ENCODE measurements at regions not wholly inside any gene's neighbourhood (a gene's known extent, or its start where the extent isn't known, plus 50 kb on each side); places are given as distances from the start of the nearest gene placed in this dataset.
"Not testable (repeated sequence)": the region's sequence is repeated elsewhere in the genome, so short reads cannot be mapped to it uniquely, and the experiment has no call there.

GRCh38 chr4:23961395-23961794 is 71.5 kb upstream of the PPARGC1A start:
- not testable (repeated sequence) for H3K9me3 Mint-ChIP-seq, H3K27me3 Mint-ChIP-seq, DNase-seq, H3K27ac Mint-ChIP-seq, H3K4me3 Mint-ChIP-seq, H3K36me3 Mint-ChIP-seq, H3K4me1 Mint-ChIP-seq

DNA sequence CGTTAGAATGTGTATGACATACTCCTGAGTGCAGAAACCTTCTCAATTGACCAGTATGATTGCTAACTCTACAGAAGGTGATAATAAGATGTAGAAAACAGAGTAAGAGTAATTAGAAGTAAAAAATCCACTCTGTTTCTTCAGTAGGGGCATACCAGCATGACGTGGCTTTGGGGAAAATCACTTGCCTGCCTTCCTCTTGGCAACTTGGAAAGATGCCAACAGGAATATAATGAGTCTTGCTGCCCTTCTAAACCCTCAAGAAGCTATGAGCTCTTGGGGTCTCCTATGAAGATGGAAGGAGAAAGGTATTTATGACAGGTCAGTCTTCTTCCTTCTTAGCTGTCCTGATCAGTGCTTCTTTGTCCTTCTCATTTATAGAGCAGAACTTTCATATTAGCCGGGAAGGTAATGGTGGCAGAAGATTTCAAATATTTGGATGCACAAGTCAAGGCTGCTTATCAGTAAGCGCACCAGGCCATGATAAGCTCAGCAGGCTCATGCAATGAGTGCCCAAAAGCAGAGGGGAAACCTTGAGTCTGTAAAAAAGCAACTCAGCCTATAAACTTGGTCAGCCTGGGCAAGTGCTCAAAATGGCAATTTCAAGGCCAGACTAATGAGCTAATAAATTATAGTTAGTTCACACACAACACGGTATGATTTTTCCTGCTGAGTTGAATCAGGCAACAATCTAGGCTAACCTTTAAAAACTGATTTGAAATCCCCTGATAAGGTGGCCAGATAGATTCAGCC is 69.7 kb upstream of the PPARGC1A start:
- H3K36me3 Mint-ChIP-seq: no peaks in the 10 kb centered on the region
- H3K27ac Mint-ChIP-seq: no peak overlapping the region
- no peak for DNase-seq
- no peaks in the 10 kb centered on the region for H3K4me1 Mint-ChIP-seq
- H3K4me3 Mint-ChIP-seq: no peak overlapping the region
- H3K9me3 Mint-ChIP-seq: peaks cover 4% of the 10 kb centered on the region
- H3K27me3 Mint-ChIP-seq: no peaks in the 10 kb centered on the region

DNA sequence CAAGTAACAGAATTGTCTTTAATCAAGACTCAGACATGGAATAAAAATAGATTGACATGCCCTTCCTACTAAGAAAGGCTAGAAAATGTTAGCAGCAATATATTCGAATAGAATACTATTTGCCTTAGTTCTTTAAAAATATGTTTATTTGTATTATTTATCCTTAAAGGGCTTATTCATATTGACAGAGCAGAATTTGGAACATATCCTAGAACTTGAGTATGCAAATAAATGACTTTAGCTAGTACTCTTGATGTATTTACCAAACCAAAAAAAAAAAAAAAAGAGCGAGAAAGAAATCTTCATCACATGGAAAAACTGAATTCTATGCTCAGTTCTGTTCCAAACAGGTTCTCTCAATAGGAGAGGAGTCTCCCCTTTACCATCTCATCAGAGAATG is 68.9 kb upstream of the PPARGC1A start:
- no peaks in the 10 kb centered on the region for H3K4me1 Mint-ChIP-seq
- no peak overlapping the region for H3K27ac Mint-ChIP-seq
- H3K4me3 Mint-ChIP-seq: no peak overlapping the region
- H3K27me3 Mint-ChIP-seq: no peaks in the 10 kb centered on the region
- H3K36me3 Mint-ChIP-seq: no peaks in the 10 kb centered on the region
- peaks cover 4% of the 10 kb centered on the region for H3K9me3 Mint-ChIP-seq
- DNase-seq: no peak

DNA sequence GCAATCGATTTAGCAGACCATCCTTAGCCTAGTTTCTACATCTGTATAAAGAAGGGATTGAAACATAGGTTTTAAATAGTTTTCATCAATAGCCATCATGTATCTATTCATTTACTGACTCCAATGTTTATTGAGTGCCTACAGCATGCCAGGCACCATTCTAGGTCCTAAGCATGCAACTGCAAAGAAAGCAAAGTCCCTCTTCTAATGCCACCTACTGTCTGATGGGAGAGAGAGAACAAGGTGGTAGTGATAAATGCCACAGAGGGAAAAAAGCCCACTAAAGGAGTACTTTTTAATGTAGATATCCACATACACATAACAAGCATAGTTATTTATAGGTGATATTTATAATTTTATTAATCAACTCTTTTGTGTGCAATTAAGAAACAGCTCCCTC is 67.6 kb upstream of the PPARGC1A start:
- Mint-ChIP-seq H3K27ac (no peak overlapping the region), H3K4me3 (no peak overlapping the region), H3K27me3 (no peaks in the 10 kb centered on the region), H3K9me3 (peaks cover 2% of the 10 kb centered on the region), H3K4me1 (no peaks in the 10 kb centered on the region), H3K36me3 (no peaks in the 10 kb centered on the region)
- no peak for DNase-seq

GRCh38 chr4:23956601-23957364 is 66.9 kb upstream of the PPARGC1A start:
- H3K9me3 Mint-ChIP-seq: peaks cover 2% of the 10 kb centered on the region
- no peak overlapping the region for H3K27ac Mint-ChIP-seq
- H3K4me3 Mint-ChIP-seq: no peak overlapping the region
- no peaks in the 10 kb centered on the region for H3K27me3 Mint-ChIP-seq
- H3K4me1 Mint-ChIP-seq: no peaks in the 10 kb centered on the region
- DNase-seq: no peak
- H3K36me3 Mint-ChIP-seq: no peaks in the 10 kb centered on the region

DNA sequence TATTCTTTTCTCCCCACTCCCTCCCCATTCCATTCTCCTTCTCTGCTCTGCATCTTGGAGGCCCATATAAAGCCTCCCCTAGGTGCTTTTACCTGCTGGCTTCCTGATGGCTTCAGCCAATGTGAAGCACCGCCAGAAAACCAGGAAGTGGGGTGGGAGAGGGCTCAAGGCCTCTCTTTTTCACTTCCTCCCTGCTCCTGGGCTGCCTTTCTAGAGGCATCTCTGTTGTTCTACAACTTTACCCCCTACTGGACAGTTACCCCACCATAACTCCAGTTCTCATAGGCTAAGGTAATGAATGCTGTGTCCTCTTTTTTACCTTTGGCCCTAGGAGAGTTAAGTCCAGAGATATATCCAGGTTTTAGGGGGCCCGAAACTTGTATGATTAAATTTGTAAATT is 62.4 kb upstream of the PPARGC1A start:
- Mint-ChIP-seq H3K27ac (no peak overlapping the region), H3K4me3 (no peak overlapping the region), H3K4me1 (no peaks in the 10 kb centered on the region), H3K36me3 (no peaks in the 10 kb centered on the region), H3K9me3 (peaks cover 2% of the 10 kb centered on the region), H3K27me3 (no peaks in the 10 kb centered on the region)
- DNase-seq: no peak

DNA sequence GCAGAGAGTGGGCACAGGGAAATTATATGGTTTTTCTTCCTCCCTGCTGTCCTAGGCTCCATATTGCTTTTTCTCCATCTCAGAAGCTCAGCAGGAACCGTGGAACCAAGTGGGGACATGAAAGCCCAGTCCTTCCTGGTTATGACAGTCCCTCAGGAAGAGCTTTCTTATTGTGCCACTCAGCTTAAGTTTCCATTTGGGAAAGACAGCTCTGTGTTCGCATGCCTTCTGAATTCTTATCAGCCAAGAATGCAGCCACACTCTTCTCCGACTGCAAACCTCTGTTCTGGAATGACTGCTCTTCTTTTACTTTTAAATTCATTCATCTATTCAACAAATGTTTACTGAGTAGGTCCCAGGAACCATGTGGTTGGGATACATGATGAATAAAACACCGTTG is 58.0 kb upstream of the PPARGC1A start:
- no peaks in the 10 kb centered on the region for H3K9me3 Mint-ChIP-seq
- DNase-seq: no peak
- H3K4me3 Mint-ChIP-seq: no peak overlapping the region
- no peak overlapping the region for H3K27ac Mint-ChIP-seq
- no peaks in the 10 kb centered on the region for H3K27me3 Mint-ChIP-seq
- no peaks in the 10 kb centered on the region for H3K36me3 Mint-ChIP-seq
- H3K4me1 Mint-ChIP-seq: no peaks in the 10 kb centered on the region

DNA sequence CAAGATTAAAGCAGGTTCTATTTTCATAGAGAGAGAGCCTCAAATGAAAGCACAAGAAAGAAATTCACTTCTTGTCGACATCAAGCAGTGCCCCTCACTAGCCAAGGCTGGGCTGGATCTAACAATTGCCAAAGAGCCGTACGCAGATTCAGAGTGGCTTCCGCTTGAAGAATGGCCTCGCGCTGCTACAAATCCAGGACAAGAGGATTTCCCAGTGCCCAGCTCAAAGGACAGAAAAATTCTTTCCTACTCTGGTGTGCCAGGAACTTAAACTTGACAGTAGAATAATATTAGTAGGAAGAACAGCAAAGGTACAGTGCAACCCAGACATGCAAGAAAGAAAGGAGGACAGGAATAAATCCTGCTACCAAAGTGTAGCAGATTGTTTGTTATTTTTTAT is 56.5 kb upstream of the PPARGC1A start:
- Mint-ChIP-seq H3K27me3 (no peaks in the 10 kb centered on the region), H3K4me3 (no peak overlapping the region), H3K36me3 (no peaks in the 10 kb centered on the region), H3K4me1 (no peaks in the 10 kb centered on the region), H3K27ac (no peak overlapping the region), H3K9me3 (no peaks in the 10 kb centered on the region)
- DNase-seq: no peak

DNA sequence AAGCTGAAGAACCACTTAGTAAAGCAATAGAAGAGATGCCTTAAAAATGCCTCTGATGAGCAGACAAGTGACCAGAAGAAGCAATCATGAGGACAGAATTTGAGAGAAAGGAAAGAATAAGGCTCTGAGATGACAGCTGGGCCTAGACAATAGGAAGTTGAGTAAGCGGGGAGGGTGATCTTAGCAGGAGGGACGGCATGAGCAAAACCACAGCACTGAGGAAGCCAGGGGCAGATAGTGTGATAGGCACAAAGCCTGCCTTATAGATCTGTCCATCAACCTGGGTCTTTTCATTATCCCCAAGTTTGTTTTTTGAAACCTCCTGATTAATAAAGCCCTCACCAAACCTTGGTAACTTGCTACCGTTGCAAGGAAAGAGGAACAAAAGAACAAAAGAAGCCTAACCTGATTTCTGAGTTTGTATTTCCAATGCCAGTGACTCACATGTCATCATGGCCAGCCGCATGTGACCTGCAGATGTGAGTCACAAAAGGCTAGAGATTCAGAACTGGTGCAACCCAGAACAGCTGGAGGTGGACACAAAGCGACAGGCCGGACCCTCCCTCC is 55.7 kb upstream of the PPARGC1A start:
- Mint-ChIP-seq H3K27me3 (no peaks in the 10 kb centered on the region), H3K9me3 (no peaks in the 10 kb centered on the region), H3K4me1 (no peaks in the 10 kb centered on the region), H3K27ac (no peak overlapping the region), H3K4me3 (no peak overlapping the region), H3K36me3 (no peaks in the 10 kb centered on the region)
- DNase-seq: no peak

DNA sequence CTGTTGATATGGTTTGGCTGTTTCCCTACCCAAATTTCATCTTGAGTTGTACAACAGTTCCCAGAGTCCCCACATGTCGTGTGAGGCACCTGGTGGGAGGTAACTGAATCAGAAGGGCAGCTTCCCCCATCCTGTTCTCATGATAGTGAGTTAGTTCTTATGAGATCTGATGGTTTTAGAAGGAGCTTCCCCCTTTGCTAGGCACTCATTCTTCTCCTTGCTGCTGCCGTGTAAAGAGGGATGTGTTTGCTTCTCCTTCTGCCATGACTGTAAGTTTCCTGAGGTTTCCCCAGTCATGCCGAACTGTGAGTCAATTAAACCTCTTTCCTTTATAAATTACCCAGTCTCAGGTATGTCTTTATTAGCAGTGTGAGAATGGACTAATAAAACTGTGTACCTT is 54.7 kb upstream of the PPARGC1A start:
- H3K27ac Mint-ChIP-seq, H3K9me3 Mint-ChIP-seq, H3K27me3 Mint-ChIP-seq, H3K36me3 Mint-ChIP-seq, H3K4me1 Mint-ChIP-seq, DNase-seq, H3K4me3 Mint-ChIP-seq: not testable (repeated sequence)

DNA sequence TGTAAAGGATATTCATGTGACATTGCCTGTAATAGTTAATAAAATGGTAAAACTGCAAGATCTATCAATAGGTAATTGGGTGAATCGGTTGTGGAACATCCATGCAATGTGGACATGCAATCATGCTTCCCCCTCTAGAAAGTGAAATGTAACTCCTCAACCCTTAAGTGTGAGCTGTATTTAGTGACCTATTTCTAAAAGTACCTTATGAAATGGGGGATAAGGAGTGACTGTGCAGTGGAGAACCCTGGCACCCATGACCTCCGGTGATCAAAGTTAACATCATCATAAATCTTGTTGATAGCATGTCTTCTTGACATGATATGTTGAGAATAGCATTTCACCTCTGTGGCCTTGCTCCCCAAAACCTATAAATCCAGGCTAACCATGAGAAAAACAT is 53.6 kb upstream of the PPARGC1A start:
- Mint-ChIP-seq H3K27me3 (no peaks in the 10 kb centered on the region), H3K4me1 (no peaks in the 10 kb centered on the region), H3K36me3 (no peaks in the 10 kb centered on the region), H3K27ac (no peak overlapping the region), H3K4me3 (no peak overlapping the region), H3K9me3 (no peaks in the 10 kb centered on the region)
- DNase-seq: no peak

GRCh38 chr4:23942471-23942870 is 52.6 kb upstream of the PPARGC1A start:
- no peaks in the 10 kb centered on the region for H3K36me3 Mint-ChIP-seq
- H3K4me1 Mint-ChIP-seq: no peaks in the 10 kb centered on the region
- H3K27me3 Mint-ChIP-seq: no peaks in the 10 kb centered on the region
- H3K27ac Mint-ChIP-seq: no peak overlapping the region
- peaks cover 1% of the 10 kb centered on the region for H3K9me3 Mint-ChIP-seq
- no peak for DNase-seq
- H3K4me3 Mint-ChIP-seq: no peak overlapping the region

Data from activated naive CD8-positive, alpha-beta T cell treated with anti-CD3 and anti-CD28 coated beads for 36 hours (primary cell).